WERI-Rb-1 (cell line): ENCODE measurements at regions not wholly inside any gene's neighbourhood (a gene's known extent, or its start where the extent isn't known, plus 50 kb on each side); places are given as distances from the start of the nearest gene placed in this dataset.

ENCODE experiments used
- DNase-seq: peaks from one replicate; pipeline ENCODE4 v3.0.0-alpha.2; 2020
- H3K27ac ChIP-seq: fragments of 250-450 bp; sonication (Bioruptor Pico); 2 replicates; pipeline ENCODE4 v1.5.1; 2020; ENCODE audit warnings: mild to moderate bottlenecking, moderate library complexity
- H3K27me3 ChIP-seq: fragments of 250-450 bp; sonication (Bioruptor Pico); 2 replicates; pipeline ENCODE4 v1.5.1; 2021; ENCODE audit warnings: mild to moderate bottlenecking, low read depth, moderate library complexity; ENCODE audit not compliant: insufficient read depth, severe bottlenecking
- H3K36me3 ChIP-seq: fragments of 250-450 bp; sonication (Bioruptor Pico); 2 replicates; pipeline ENCODE4 v1.5.1; 2020; ENCODE audit warnings: mild to moderate bottlenecking, moderate library complexity
- H3K4me3 ChIP-seq: 2 replicates; pipeline ENCODE4 v1.5.1; 2011; ENCODE audit warnings: low read depth, mild to moderate bottlenecking, control low read depth, low read length
- H3K9me3 ChIP-seq: fragments of 250-450 bp; sonication (Bioruptor Pico); 2 replicates; pipeline ENCODE4 v1.5.1; 2021; ENCODE audit warnings: mild to moderate bottlenecking, moderate library complexity; ENCODE audit not compliant: severe bottlenecking
- TF ChIP-seq, protein P1 (sequence below): IDR thresholded peaks from 2 replicates; pipeline ENCODE4 v1.5.1; 2011; ENCODE audit warnings: low read depth, mild to moderate bottlenecking, control low read depth, inconsistent platforms, low read length

GRCh38 chr1:82969340-82969739 lies 1029.6 kb downstream of the TTLL7 start:
- no peak overlapping the region for H3K27ac ChIP-seq
- TF ChIP-seq, protein P1, sequence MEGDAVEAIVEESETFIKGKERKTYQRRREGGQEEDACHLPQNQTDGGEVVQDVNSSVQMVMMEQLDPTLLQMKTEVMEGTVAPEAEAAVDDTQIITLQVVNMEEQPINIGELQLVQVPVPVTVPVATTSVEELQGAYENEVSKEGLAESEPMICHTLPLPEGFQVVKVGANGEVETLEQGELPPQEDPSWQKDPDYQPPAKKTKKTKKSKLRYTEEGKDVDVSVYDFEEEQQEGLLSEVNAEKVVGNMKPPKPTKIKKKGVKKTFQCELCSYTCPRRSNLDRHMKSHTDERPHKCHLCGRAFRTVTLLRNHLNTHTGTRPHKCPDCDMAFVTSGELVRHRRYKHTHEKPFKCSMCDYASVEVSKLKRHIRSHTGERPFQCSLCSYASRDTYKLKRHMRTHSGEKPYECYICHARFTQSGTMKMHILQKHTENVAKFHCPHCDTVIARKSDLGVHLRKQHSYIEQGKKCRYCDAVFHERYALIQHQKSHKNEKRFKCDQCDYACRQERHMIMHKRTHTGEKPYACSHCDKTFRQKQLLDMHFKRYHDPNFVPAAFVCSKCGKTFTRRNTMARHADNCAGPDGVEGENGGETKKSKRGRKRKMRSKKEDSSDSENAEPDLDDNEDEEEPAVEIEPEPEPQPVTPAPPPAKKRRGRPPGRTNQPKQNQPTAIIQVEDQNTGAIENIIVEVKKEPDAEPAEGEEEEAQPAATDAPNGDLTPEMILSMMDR = no peak
- no peaks in the 10 kb centered on the region for H3K27me3 ChIP-seq
- no peak overlapping the region for H3K4me3 ChIP-seq
- no peaks in the 10 kb centered on the region for H3K9me3 ChIP-seq
- DNase-seq = no peak
- no peaks in the 10 kb centered on the region for H3K36me3 ChIP-seq

- DNase-seq = no peak
- TF ChIP-seq, protein P1 = no peak
- H3K36me3 ChIP-seq = no peaks in the 10 kb centered on the region
- no peaks in the 10 kb centered on the region for H3K27me3 ChIP-seq
- no peaks in the 10 kb centered on the region for H3K9me3 ChIP-seq
- H3K4me3 ChIP-seq = no peak overlapping the region
- no peak overlapping the region for H3K27ac ChIP-seq
Measured at GRCh38 chr1:82962658-82963057, 1036.3 kb downstream of the TTLL7 start.

DNA sequence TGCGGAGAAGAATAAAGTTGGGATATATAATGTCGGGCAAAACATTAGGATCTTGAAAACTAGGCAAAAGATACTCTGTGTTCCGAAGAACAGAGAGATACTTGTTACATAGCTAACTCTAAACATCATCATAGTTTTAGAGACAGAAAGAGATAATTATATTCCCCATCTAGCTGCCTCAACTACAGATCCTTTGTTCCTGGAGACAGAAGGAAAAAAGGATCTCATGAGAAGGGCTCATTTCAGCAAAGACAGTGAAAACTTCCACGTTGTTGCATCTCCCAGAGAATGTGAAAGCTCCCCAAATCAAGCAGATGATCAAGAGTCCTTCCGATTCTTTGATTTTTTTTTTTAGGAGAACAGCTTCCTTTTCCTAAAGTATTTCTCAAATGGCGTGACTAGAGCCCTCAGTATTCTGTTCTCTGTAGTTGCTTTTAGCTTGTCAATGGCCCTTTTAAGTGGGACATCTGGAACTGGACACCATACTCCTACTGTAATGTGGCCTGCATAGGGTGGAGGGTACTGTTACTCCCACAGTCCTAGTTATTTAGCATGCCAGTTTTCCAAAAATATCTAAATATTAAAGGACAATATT lies 1048.2 kb downstream of the TTLL7 start:
- no peaks in the 10 kb centered on the region for H3K9me3 ChIP-seq
- H3K27me3 ChIP-seq = no peaks in the 10 kb centered on the region
- no peak for DNase-seq
- no peak overlapping the region for H3K4me3 ChIP-seq
- TF ChIP-seq, protein P1 = no peak
- H3K36me3 ChIP-seq = no peaks in the 10 kb centered on the region
- no peak overlapping the region for H3K27ac ChIP-seq

- no peak overlapping the region for H3K27ac ChIP-seq
- DNase-seq = no peak
- TF ChIP-seq, protein P1 = no peak
- no peak overlapping the region for H3K4me3 ChIP-seq
- H3K9me3 ChIP-seq = no peaks in the 10 kb centered on the region
- H3K27me3 ChIP-seq = no peaks in the 10 kb centered on the region
- no peaks in the 10 kb centered on the region for H3K36me3 ChIP-seq
Measured at GRCh38 chr1:82948386-82948785, 1050.5 kb downstream of the TTLL7 start.

DNA sequence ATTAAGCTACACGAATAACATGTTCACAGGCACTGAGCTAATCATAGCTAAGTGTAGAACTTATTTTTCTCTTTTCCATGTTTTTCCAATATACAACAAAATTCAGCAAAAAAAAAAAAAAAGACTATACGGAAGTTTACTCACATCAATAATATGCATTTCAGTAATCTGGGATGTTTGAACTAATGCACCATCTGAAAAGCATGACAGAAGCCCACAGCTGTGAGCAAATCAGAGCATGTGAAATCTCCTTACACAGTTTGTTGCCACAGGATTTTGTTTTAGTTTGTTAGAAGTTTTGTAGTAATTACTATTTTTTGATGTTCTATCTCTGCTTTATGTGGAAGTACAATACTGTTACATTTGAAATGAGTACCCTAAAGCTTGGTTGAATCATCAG lies 1051.7 kb downstream of the TTLL7 start:
- DNase-seq = no peak
- Histone ChIP-seq H3K27me3 (no peaks in the 10 kb centered on the region), H3K36me3 (no peaks in the 10 kb centered on the region), H3K27ac (no peak overlapping the region), H3K9me3 (no peaks in the 10 kb centered on the region), H3K4me3 (no peak overlapping the region)
- TF ChIP-seq, protein P1 = no peak

DNA sequence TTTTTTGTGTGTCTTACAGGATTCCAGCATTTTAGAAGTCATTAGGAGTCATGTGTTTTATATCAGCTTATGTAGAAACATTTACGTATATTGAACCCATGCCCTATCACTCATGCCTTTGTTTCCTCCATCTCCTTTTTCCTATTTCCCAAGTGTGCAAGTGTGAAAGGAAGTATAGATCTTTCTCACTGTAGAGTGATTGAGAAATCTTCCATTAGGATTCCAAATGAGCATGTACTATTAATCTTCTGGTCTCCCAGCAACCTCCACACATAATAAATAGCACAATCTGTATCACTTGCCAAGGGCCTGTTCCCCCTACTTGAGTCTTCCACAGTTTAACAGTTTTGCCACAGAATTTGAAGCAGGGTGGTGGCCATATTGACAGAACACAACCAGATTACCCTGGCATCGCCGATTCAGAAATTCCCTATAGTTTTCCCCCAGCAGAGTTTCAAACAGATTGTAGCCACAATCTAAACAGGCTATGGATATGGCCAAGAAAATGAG lies 1052.8 kb downstream of the TTLL7 start:
- Histone ChIP-seq H3K4me3 (no peak overlapping the region), H3K36me3 (no peaks in the 10 kb centered on the region), H3K27me3 (no peaks in the 10 kb centered on the region), H3K27ac (no peak overlapping the region), H3K9me3 (no peaks in the 10 kb centered on the region)
- TF ChIP-seq, protein P1 = no peak
- no peak for DNase-seq
